Activated CD4-positive, CD25-positive, alpha-beta regulatory T cell treated with anti-CD3 and anti-CD28 coated beads, Interleukin-2, amount 50 U/mL, for 24 hours (primary cell): ENCODE measurements at regions not wholly inside any gene's neighbourhood (a gene's known extent, or its start where the extent isn't known, plus 50 kb on each side); places are given as distances from the start of the nearest gene placed in this dataset.

Experiments
- ATAC-seq, 2 donors: fragments of 150-1000 bp; cut with Tn5 transposase; one replicate each; pipeline ENCODE4 v1.10.0; 2021; ENCODE audit warnings: mild to moderate bottlenecking in 1 of 2, moderate library complexity in 1 of 2

DNA sequence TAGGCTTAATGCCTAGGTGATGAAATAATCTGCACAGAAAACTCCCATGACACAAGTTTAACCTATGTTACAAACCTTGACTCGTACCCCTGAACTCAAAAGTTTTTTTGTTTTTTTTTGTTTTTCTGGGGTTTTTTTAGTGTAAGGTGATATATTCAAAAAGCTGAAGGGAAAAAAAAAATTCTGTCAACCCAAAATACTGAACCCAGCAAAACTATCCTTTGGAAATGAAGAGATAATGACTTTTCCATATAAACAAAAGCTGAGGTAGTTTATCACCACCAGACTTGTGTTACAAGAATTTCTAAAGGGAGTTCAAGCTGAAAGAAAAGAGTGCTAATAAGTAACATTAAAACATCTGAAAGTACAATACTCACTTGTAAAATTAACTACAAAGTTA, 448.1 kb downstream of the KCNH5 start:
- no peak for ATAC-seq

DNA sequence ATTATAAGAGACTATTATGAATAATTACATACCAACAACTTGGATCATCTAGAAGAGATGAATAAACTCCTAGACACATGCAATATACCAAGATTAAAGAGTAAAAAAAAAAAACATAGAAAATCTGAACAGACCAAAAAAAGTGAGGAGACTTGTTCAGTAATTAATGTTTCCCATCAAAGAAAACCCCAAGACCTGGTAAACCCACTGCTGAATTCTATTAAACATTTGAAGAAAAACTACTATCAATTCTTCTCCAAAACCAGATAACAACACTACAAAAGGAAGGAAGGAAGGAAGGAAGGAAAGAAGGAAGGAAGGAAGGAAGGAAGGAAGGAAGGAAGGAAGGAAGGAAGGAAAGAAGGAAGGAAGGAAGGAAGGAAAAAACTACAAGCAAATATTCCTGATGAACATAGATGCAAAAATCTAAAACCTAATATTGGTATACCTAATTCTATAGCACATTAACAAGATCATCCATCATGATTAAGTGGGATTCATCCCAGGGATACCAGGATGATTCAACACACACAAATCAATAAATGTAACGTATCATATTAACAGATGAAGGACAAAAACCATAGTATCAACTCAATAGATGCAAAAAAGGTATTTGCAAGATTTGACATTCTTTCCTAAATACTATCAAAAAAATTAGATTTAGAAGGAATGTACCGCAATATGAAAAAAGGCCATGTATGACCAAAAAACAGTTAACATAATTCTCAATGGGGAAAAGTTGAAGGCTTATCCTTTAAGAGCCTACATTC, 445.5 kb downstream of the KCNH5 start:
- ATAC-seq, result no peak

- no peak for ATAC-seq
Observed at GRCh38 chr14:62602712-62603111, 442.5 kb downstream of the KCNH5 start.

- ATAC-seq, result no peak
Observed at GRCh38 chr14:62604524-62604923, 440.7 kb downstream of the KCNH5 start.

DNA sequence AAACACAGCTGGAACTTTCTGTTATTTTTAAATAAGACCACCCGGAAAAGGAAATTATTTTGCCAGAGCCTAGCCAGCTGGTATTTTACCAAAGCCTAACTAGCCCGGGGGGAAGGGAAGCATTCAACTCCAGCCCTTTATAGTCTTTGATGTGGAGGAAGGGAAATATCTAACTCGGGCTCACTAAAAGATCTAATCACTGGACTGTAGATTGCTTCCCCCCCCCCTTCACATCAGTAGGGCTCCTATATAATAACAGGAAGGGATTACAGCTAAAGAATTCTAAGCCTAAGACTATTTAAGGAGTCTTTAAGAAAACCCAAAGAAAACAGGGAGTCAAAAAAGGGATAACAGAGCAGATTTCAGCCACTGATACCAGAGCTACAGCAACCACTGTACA, 431.1 kb downstream of the KCNH5 start:
- ATAC-seq, result no peak

GRCh38 chr14:62616668-62617067, 428.6 kb downstream of the KCNH5 start:
- ATAC-seq, result no peak

DNA sequence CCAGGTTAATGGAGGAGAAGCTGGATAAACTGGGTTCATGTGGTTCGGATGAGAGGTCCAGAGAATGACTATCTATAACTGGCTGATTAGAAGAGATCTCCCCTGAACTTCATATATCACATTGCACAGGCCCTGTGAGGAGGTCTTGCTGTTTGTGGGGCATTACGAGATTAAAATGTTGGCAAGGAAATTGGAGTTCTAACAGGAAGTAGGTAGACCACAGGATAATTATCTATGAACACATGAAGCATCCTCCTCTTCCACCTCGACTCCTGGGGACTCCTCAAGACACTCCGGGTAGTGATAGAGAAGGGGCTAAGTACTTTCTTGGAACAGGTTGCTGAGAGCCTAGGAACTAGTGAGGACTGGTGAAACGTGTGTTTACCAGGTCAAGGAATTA, 418.8 kb downstream of the KCNH5 start:
- ATAC-seq, result no peak

DNA sequence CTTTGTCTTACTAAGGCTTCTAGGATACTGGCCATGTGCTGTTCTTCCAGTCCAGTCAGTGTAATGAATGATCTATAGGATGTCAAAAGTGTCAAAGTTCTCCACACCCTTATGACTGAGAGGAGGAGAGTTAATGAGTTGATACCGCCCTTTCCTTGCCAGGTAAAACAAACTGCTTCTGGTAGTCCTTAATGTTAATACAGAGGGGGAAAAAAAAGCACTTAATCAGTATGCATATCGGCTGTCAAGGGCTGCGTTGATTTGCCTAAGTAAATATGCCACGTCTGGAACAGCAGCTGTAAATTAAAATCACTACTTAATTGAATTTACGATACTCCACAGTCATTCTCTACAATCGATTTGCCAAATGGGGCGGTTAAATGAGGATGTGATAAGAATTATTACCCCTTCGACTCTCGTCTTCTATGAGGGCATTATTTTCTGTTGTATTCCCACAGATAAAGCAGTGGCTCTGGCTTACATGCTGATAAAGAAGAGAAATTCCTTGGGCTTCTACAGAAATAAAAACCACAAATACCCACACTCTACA, 416.0 kb downstream of the KCNH5 start:
- no peak for ATAC-seq

DNA sequence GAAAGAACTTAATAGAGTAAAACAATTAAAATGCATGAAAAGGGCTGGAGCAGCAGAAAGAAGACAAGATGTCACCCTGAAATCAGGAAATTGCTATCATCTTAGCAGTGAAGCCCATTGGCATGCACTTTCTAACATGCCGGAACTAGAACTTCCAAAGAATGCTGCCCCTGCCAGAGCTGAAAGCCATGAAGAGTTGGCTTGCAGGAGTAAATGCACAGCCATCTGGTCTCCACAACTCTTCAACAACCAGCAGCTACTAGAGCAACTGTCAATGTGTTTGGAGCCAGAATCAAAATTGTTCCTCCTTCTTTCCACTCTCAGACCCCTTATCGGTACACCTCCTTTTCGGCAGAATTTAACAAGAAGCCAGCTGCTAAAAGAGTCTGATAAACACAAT, 414.1 kb downstream of the KCNH5 start:
- no peak for ATAC-seq

DNA sequence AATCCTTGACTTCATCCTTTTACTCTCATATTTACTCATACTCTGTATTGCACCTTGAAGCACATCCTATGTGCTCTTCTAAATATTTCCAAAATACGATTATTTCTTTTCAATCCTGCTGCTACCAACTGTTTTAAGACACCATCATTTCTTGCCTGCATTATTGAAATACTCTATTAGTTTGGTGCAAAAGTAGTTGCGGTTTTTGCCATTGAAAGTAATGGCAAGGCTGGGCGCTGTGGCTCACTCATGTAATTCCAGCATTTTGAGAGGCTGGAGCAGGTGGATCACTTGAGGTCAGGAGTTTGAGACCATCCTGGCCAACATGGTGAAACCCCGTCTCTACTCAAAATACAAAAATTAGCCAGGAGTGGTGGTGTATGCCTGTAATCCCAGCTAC, 412.5 kb downstream of the KCNH5 start:
- no peak for ATAC-seq

DNA sequence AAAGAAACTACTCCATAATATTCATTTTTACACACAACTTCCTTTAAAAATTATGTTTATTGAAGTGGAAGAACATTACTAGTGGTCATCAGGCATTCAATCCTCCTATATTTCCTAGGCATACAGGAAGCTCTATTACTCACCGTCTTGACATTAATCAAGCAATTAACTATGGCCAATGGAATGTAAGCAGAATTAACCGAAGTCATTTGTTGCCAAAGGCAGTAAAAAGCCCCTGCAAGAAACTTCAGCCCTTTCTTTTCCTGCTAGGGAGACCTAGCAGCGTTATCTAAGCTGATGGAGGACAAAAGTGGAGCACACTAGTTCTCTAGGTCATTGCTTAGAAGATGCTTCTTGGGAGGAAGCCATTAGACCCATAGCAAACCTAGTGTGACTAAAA, 399.6 kb downstream of the KCNH5 start:
- no peak for ATAC-seq
